Small intestine (tissue), 7 donors: ENCODE measurements at regions not wholly inside any gene's neighbourhood (a gene's known extent, or its start where the extent isn't known, plus 50 kb on each side); places are given as distances from the start of the nearest gene placed in this dataset.

Experiments
- DNase-seq, 2 donors: peaks; one replicate each; pipeline versions ENCODE4 v3.0.0 to v3.0.0-alpha.2; 2013
- FAIRE-seq: peaks from 2 replicates; lab custom pipeline; 2012; peaks lifted over from hg19 to GRCh38; lab: Jason Lieb, UNC
- H3K27ac ChIP-seq, 3 donors: one replicate each; pipeline ENCODE4 v1.5.1; 2013; ENCODE audit warnings: low read length in 2 of 3, mild to moderate bottlenecking in 2 of 3, control low read depth in 1 of 3, inconsistent platforms in 1 of 3, low read depth in 1 of 3, moderate library complexity in 1 of 3
- H3K27me3 ChIP-seq, 3 donors: one replicate each; pipeline ENCODE4 v1.6.1; 2013; ENCODE audit warnings: low read length in 3 of 3, inconsistent platforms in 1 of 3; ENCODE audit not compliant: control insufficient read depth in 3 of 3, insufficient read depth in 3 of 3
- H3K36me3 ChIP-seq, 3 donors: one replicate each; pipeline ENCODE4 v1.6.1; 2013; ENCODE audit warnings: low read length in 3 of 3, inconsistent platforms in 1 of 3, low read depth in 1 of 3, mild to moderate bottlenecking in 1 of 3, moderate library complexity in 1 of 3; ENCODE audit not compliant: control insufficient read depth in 3 of 3, insufficient read depth in 2 of 3
- H3K4me1 ChIP-seq, 3 donors: one replicate each; pipeline ENCODE4 v1.6.1; 2013; ENCODE audit warnings: low read length in 2 of 3, inconsistent platforms in 1 of 3, low read depth in 1 of 3, mild to moderate bottlenecking in 1 of 3, moderate library complexity in 1 of 3; ENCODE audit not compliant: control insufficient read depth in 3 of 3, insufficient read depth in 2 of 3
- H3K4me3 ChIP-seq, 3 donors: one replicate each; pipeline ENCODE4 v1.5.1; 2013; ENCODE audit warnings: low read length in 3 of 3, control low read depth in 1 of 3, inconsistent platforms in 1 of 3, low read depth in 1 of 3, mild to moderate bottlenecking in 1 of 3, moderate library complexity in 1 of 3
- H3K9me3 ChIP-seq, 2 donors: one replicate each; pipeline ENCODE4 v1.6.1; 2013; ENCODE audit warnings: low read depth in 1 of 2, low read length in 1 of 2; ENCODE audit not compliant: control insufficient read depth in 2 of 2, insufficient read depth in 1 of 2
- WGBS, 3 donors: extraction: QIAGEN DNeasy Blood & Tissue Kit; methylation state at CpG; one replicate each; pipeline ENCODE4 v1.1.7; 2013; 5-methylcytosine and 5-hydroxymethylcytosine counted together
- donor health status: healthy with polysubstance abuse.
- donor health status: control.
- donor health status: control.
- donor health status: Bipolar disorder and iron deficiency.
- donor health status: healthy.

- WGBS, 3 donors, result 76 to 98% (median 89%) methylated on average over 2 of the region's 2 CpGs
- H3K36me3 ChIP-seq, result no peaks in the 10 kb centered on the region
- H3K4me3 ChIP-seq, result no peak overlapping the region
- no peak for DNase-seq
- no peak overlapping the region for H3K27ac ChIP-seq
- H3K9me3 ChIP-seq, result no peaks in the 10 kb centered on the region
- no peaks in the 10 kb centered on the region for H3K4me1 ChIP-seq
- peaks cover 0 to 6% (median 0%) of the 10 kb centered on the region in 3 donors for H3K27me3 ChIP-seq
- FAIRE-seq, result no peak
Observed at GRCh38 chr16:73190256-73190655, 142.3 kb upstream of the ZFHX3 start.

GRCh38 chr16:73189136-73189535 lies 141.2 kb upstream of the ZFHX3 start:
- no peak for FAIRE-seq
- no peaks in the 10 kb centered on the region for H3K4me1 ChIP-seq
- DNase-seq, result no peak

GRCh38 chr16:73186752-73187601 lies 139.0 kb upstream of the ZFHX3 start:
- H3K4me1 ChIP-seq, result no peaks in the 10 kb centered on the region
- peaks cover 0 to 6% (median 0%) of the 10 kb centered on the region in 3 donors for H3K27me3 ChIP-seq
- H3K36me3 ChIP-seq, result no peaks in the 10 kb centered on the region
- DNase-seq (no peak), FAIRE-seq (no peak)
- H3K9me3 ChIP-seq, result no peaks in the 10 kb centered on the region
- WGBS, 3 donors, result 51 to 63% (median 61%) methylated on average over 4 of the region's 4 CpGs
- no peak overlapping the region for H3K4me3 ChIP-seq
- no peak overlapping the region for H3K27ac ChIP-seq

More at GRCh38 chr16:73189136-73189535, 141.2 kb upstream of the ZFHX3 start:
- H3K4me3 ChIP-seq, result no peak overlapping the region
- WGBS, 3 donors, result 60 to 74% (median 72%) methylated on average over 13 of the region's 13 CpGs
- H3K27me3 ChIP-seq, result peaks cover 0 to 6% (median 0%) of the 10 kb centered on the region in 3 donors
- H3K36me3 ChIP-seq, result no peaks in the 10 kb centered on the region
- H3K27ac ChIP-seq, result no peak overlapping the region
- no peaks in the 10 kb centered on the region for H3K9me3 ChIP-seq

GRCh38 chr16:73185737-73186136 lies 137.8 kb upstream of the ZFHX3 start:
- 90 to 94% (median 91%) methylated on average over 11 of the region's 11 CpGs for WGBS, 3 donors
- Histone ChIP-seq H3K36me3 (no peaks in the 10 kb centered on the region), H3K4me1 (no peaks in the 10 kb centered on the region), H3K4me3 (no peak overlapping the region), H3K9me3 (no peaks in the 10 kb centered on the region), H3K27ac (no peak overlapping the region), H3K27me3 (peaks cover 0 to 3% (median 0%) of the 10 kb centered on the region in 3 donors)
- no peak for FAIRE-seq
- DNase-seq, result no peak

- Histone ChIP-seq H3K27ac (no peak overlapping the region), H3K4me3 (no peak overlapping the region), H3K4me1 (no peaks in the 10 kb centered on the region), H3K36me3 (no peaks in the 10 kb centered on the region), H3K27me3 (no peaks in the 10 kb centered on the region), H3K9me3 (no peaks in the 10 kb centered on the region)
- 45 to 56% (median 48%) methylated on average over 17 of the region's 17 CpGs for WGBS, 3 donors
- no peak for FAIRE-seq
- no peak for DNase-seq
Observed at GRCh38 chr16:73183611-73184092, 135.7 kb upstream of the ZFHX3 start.

GRCh38 chr16:73179705-73180331 lies 131.9 kb upstream of the ZFHX3 start:
- no peaks in the 10 kb centered on the region for H3K36me3 ChIP-seq
- no peaks in the 10 kb centered on the region for H3K27me3 ChIP-seq

GRCh38 chr16:73177729-73178295 lies 129.9 kb upstream of the ZFHX3 start:
- no peak for FAIRE-seq
- Histone ChIP-seq H3K4me3 (no peak overlapping the region), H3K36me3 (no peaks in the 10 kb centered on the region), H3K27me3 (no peaks in the 10 kb centered on the region), H3K27ac (no peak overlapping the region), H3K9me3 (no peaks in the 10 kb centered on the region), H3K4me1 (no peaks in the 10 kb centered on the region)
- DNase-seq, result no peak
- WGBS, 3 donors, result 74 to 82% (median 81%) methylated on average over 8 of the region's 8 CpGs

More at GRCh38 chr16:73179705-73180331, 131.9 kb upstream of the ZFHX3 start:
- Histone ChIP-seq H3K4me1 (no peaks in the 10 kb centered on the region), H3K27ac (peak overlapping the region in 1 of 3 donors; percentile 8), H3K9me3 (no peaks in the 10 kb centered on the region), H3K4me3 (no peak overlapping the region)
- DNase-seq (no peak), FAIRE-seq (no peak)
- WGBS, 3 donors, result 64 to 76% (median 68%) methylated on average over 12 of the region's 12 CpGs

- Histone ChIP-seq H3K4me1 (no peaks in the 10 kb centered on the region), H3K36me3 (no peaks in the 10 kb centered on the region), H3K9me3 (no peaks in the 10 kb centered on the region), H3K27ac (no peak overlapping the region), H3K27me3 (no peaks in the 10 kb centered on the region), H3K4me3 (no peak overlapping the region)
- no peak for FAIRE-seq
- 51 to 56% (median 51%) methylated on average over 2 of the region's 2 CpGs for WGBS, 3 donors
- DNase-seq, result peak; percentile 42 to 52
Observed at GRCh38 chr16:73176577-73177013, 128.7 kb upstream of the ZFHX3 start.
